ENCODE measurements at regions not wholly inside any gene's neighbourhood (a gene's known extent, or its start where the extent isn't known, plus 50 kb on each side); places are given as distances from the start of the nearest gene placed in this dataset.

DNA sequence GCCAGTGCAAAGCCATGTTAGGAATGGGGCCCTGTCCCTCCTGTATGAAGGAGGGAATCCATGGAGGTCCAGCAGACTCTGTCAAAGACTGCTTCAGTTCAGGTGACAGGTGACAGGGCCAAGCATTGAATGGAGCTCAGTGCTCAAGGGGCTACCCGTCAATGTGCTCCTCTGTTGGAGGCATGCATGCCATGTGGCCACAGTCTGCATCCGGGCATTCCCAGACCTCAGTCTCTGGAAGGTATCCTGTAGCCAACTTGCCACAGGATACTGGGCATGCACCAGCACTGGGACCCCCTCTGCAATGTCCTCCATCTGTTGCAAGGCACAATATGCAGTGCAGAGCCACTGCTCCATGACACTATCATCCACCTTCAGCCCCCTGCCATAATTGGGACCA, 136.1 kb upstream of the GATB start:
- DNase-seq, result no peak

DNA sequence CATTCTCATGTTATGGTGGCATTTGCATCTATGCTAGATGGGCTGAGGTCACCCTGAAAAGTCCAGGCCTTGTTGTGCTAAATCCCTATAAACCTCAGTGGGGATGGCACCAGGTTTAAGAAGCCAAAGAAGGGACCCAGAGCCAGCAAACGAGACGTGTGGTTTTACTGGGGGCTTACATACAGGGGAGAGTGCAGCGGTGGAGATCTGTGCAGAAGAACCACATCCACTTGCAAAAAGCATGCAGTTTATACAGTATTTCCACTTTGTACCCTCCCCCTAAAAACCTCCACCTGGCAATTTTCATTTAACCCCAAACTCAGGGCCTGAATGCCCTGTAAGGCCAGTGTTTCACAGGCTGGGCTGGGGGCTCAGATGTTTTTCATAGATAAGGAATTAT, 134.9 kb upstream of the GATB start:
- DNase-seq, result no peak

GRCh38 chr4:151894246-151894645, 133.4 kb upstream of the GATB start:
- no peak for DNase-seq

DNA sequence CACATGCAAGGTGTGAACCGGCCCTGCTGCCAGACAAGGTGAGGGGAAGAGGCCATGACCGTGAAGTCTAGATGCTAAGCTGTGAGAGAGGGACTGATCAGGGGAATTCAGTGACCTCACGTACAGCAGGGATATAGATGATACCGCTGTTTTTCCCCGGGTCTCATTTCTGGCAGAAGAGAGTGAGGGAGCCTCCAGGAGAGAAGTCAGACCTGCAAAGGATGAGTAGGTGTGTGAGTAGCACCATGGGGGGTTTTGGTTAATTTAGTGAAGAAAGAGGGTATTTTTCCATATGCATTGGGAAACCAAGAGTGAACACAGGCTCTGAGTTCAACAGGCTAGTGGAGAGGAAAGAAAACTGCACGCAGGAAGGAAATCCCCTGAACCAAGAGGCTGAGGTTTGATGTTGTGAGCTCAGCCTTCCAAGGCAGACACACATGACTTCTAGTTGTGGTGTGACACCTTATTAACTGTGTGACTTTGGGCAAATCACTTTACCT, 127.6 kb upstream of the GATB start:
- DNase-seq, result no peak

GRCh38 chr4:151887816-151888180, 127.0 kb upstream of the GATB start:
- no peak for DNase-seq

DNA sequence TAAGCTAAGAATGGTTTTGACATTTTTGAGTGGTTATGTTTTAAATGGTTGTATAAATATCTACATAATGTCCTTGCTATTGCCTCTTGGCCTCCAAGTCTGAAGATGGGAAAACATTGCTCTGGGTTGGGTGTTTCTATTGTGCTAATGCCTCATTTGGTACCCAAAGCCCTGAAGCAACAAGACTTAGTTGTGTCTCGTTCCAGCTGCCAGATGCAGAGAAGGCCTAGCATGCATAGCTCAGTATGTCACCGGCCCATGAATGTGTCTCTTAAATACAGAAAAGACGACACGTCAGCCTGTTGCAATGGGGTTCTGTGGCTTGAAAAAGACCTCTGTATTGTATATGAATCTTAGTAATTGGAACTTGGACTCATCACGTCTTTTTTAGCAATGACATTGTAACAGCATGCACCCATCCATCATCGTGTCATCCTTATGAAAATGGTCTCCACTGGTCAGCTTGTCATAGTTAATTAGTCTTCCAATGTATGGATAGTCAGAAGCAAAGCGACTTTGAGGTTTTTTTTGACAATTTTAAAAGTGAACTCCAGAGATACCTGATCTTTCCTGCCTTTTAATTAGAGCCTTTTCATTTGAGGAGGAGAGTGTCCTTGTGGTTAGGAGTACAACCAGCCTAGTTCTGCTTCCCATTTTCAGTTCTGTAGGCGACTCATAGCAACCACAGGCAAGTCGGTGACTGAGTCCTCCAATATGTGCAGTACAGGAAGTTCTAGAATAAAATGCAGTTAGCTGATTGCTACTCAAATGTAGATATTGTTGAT, 126.4 kb upstream of the GATB start:
- peak in 1 of 3 donors; percentile 11 for DNase-seq

DNA sequence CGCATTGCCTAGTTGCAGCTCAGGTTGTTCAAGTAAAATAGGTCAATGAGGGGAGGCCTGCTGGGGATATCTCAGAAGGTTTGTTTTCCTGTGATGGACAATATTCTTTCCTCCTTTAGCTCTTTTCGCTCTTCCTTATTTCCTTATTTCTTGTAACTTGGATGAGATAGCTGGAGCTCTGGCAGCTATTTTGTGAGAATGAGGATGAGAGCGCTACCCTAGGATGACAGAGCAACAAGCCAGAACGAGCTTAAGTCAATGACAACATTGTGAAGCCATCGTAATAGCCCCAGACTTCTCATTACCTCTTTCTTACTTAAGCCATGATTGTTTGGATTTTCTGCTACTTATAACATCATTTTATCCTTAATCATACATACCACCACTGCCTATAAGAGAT, 124.3 kb upstream of the GATB start:
- DNase-seq, result no peak

- DNase-seq, result no peak
Observed at GRCh38 chr4:151883747-151884146, 122.9 kb upstream of the GATB start.

- DNase-seq, result no peak
Observed at GRCh38 chr4:151882072-151882803, 121.4 kb upstream of the GATB start.

DNA sequence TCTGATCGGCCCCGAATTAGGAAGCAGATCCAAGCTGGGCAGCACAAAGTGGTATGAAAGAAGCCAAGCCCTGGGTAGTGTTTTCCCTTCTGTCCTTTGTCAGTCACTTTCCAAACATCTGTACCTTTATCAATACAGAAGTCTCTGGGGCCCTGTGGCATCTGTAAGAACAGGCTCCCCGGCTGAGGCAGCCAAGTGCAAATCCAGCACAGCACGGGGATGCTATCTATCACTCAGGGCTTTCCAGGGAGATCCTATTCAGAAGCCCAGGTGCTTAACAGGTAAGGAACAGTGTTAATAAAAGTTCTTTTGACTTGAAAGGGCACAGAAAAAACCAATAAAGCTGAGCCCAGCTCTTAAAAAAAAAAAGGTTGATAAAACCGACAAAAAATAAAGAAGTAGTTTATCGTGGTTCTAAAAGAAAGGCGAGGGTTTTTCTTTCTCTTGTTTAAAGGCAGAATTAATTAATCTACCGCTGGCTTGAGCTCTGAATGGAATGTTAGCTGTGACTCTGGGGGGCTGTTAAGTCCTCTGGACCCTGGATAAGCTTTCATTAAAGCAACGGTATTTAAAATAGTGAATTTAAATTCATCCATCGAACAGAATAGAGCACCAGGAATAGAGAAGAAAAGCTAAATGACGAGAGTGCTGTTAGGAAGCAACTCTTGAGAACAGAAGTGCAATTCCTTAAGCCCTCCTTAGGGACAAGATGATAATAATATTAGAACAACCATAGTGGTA, 119.1 kb upstream of the GATB start:
- no peak for DNase-seq

GRCh38 chr4:151876381-151876988, 115.7 kb upstream of the GATB start:
- DNase-seq, result no peak

- no peak for DNase-seq
Observed at GRCh38 chr4:151874328-151874727, 113.5 kb upstream of the GATB start.

DNA sequence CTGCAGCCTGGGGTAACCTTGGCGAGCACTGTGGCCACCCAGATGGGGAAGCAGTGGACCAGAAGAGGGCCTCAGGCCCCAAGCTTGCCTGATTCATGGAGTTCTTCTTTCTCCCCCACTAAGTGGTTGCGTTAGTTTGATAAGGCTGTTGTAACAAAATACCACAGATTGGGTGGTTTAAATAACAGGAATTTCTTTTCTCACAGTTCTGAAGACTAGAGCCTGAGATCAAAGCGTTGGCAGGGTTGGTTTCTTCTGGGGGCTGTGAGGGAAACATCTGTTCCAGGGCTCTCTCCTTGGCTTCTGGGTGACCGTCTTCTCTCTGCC, 105.7 kb upstream of the GATB start:
- no peak for DNase-seq

GRCh38 chr4:151865744-151866591, 105.2 kb upstream of the GATB start:
- DNase-seq, result no peak

GRCh38 chr4:151865312-151865711, 104.5 kb upstream of the GATB start:
- peak; percentile 19 to 58 (median 30) for DNase-seq

DNA sequence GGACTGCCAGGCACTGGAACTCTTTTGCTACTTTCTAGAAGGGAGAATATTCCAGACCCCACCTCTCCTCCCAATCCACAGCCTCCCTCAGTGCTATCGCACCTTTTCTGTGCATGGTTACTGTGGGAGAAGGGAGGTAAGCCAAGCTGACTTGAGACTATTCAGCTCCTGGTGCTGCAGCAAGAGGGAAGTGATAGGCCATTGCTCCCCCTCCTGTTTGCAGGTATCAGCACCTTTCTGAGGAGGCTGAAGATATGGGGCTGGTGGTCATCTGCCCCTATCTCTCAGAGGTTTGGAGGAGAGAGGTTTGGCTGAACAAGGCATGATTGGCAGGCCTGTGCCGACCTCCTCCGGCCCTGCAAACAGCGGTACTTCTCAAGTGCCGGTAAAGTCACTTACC, 103.3 kb upstream of the GATB start:
- DNase-seq, result no peak

- no peak for DNase-seq
Observed at GRCh38 chr4:151862766-151863165, 102.0 kb upstream of the GATB start.

DNA sequence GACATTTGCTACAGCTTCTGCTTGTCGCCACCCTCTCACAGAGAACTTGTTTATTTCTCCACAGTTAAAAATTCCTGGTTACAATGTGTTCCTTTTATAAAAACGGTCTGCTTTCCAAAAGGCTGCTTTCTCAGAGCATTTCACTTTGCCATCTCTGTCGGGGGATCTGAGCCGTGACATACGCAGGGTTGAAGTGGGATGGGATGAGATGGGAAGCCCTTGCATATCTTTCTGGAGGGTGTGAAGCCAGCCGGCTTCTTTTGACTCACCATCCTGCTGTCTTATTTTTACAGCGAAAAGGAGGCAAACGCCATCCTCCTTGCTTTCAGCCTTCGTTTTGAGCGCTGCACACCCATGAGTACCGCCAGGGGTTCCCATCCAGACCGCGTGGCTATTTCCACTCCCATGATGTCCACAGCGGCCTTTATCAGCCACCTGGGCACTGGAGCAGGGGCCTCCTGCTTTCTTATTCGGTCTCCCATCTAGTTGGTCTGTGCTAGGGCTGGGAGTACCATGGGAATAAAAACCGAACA, 99.8 kb upstream of the GATB start:
- DNase-seq, result no peak

GRCh38 chr4:151859641-151860040, 98.8 kb upstream of the GATB start:
- peak in 1 of 3 donors; percentile 10 for DNase-seq

DNA sequence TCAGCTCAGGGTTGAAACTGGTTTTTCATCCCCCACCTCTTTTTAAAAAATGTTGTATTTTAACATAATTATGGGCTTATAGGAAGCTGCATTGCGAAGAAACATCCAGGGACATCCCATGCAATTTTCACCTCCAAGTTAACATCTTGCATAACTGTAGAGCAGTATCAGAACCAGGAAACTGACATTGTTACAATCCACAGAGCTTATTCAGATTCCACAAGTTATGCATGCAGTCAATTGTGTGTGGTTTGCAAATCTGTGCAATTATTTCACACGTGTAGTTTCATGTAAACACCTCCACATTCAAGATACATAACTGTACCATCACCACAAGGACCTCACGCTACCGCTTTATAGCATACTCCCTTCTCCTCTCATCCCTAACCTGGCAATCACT, 97.5 kb upstream of the GATB start:
- no peak for DNase-seq

DNA sequence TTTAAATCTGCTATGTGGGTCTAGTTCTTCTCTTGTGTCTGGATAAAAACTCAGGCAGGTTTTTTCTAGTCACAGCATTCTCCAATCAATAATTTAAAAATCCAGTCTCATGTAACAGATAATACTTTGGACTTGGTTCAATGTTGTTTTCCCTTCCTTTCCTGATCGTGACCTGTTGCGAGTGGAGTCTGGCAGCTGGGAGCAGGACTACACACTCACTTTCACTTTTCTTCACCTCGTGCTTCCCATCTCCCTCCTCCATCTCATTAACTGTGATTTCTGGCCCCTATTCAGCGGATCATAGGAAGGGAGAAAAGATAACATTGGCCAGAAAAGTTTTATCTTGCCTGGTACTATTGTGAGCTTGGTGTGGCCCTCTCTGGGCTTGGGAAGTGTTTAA, 96.6 kb upstream of the GATB start:
- no peak for DNase-seq

All from muscle of back (tissue), 3 donors.